ENCODE measurements at regions not wholly inside any gene's neighbourhood (a gene's known extent, or its start where the extent isn't known, plus 50 kb on each side); places are given as distances from the start of the nearest gene placed in this dataset.

DNA sequence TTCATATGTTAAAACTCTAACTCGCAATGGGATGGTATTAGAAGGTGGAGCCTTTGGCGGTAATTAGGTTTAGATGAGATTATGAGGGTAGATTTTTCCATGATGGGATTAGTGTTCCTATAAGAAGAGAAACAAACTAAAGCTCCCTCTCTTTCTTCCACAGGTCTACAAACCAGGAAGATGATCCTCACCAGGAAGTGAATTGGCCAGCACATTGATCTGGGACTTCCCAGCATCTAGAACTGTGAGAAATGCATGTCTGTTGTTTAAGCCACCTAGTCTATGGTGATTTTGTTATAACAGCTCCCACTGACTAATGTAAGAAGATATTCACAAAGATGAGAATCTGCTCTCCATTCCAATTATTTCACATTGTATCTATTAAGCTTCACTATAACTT, 2266.9 kb downstream of the PCDH7 start:
- TF ChIP-seq, protein P1, sequence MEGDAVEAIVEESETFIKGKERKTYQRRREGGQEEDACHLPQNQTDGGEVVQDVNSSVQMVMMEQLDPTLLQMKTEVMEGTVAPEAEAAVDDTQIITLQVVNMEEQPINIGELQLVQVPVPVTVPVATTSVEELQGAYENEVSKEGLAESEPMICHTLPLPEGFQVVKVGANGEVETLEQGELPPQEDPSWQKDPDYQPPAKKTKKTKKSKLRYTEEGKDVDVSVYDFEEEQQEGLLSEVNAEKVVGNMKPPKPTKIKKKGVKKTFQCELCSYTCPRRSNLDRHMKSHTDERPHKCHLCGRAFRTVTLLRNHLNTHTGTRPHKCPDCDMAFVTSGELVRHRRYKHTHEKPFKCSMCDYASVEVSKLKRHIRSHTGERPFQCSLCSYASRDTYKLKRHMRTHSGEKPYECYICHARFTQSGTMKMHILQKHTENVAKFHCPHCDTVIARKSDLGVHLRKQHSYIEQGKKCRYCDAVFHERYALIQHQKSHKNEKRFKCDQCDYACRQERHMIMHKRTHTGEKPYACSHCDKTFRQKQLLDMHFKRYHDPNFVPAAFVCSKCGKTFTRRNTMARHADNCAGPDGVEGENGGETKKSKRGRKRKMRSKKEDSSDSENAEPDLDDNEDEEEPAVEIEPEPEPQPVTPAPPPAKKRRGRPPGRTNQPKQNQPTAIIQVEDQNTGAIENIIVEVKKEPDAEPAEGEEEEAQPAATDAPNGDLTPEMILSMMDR (IDR thresholded peaks at IDR 0.05; ENCODE audit: control extremely low read depth in 1 of 3, insufficient read depth in 1 of 3, low read depth in 1 of 3, low read length in 3 of 3): no peak
- no peak for TF ChIP-seq MAFK (IDR thresholded peaks at IDR 0.05; ENCODE audit: low read depth, low read length)
- TF ChIP-seq CEBPB (IDR thresholded peaks at IDR 0.05; ENCODE audit: low read depth, low read length): no peak
- TF ChIP-seq, protein P2, sequence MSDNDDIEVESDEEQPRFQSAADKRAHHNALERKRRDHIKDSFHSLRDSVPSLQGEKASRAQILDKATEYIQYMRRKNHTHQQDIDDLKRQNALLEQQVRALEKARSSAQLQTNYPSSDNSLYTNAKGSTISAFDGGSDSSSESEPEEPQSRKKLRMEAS (IDR thresholded peaks at IDR 0.05): no peak
- no peak for TF ChIP-seq CHD1 (IDR thresholded peaks at IDR 0.05; ENCODE audit: low read depth, low read length)
- TF ChIP-seq TCF12 (IDR thresholded peaks at IDR 0.05; ENCODE audit: low read depth, low read length): no peak
- TF ChIP-seq JUND (IDR thresholded peaks at IDR 0.05; ENCODE audit: low read length): no peak
- no peak for TF ChIP-seq POLR2A (IDR thresholded peaks at IDR 0.05; ENCODE audit: control extremely low read depth in 1 of 2, low read depth in 2 of 2, low read length in 2 of 2)
- no peak for TF ChIP-seq GABPA (IDR thresholded peaks at IDR 0.05; ENCODE audit: borderline replicate concordance, insufficient read depth, low read length)
- TF ChIP-seq TBP (IDR thresholded peaks at IDR 0.05; ENCODE audit: low read depth, low read length): no peak
- no peak for TF ChIP-seq YY1 (IDR thresholded peaks at IDR 0.05; ENCODE audit: low read depth, low read length)
- TF ChIP-seq SRF (IDR thresholded peaks at IDR 0.05; ENCODE audit: low read depth, low read length): no peak
